AG10803 (cell line): ENCODE measurements at regions not wholly inside any gene's neighbourhood (a gene's known extent, or its start where the extent isn't known, plus 50 kb on each side); places are given as distances from the start of the nearest gene placed in this dataset.

Experiments
- DNase-seq: peaks from one replicate; pipeline ENCODE4 v3.0.0; 2010; ENCODE audit warnings: low read depth
- H3K4me3 ChIP-seq: 2 replicates; pipeline ENCODE4 v1.5.1; 2011; ENCODE audit warnings: mild to moderate bottlenecking, low read length, control low read depth
- TF ChIP-seq, protein P1 (sequence below): conservative IDR thresholded peaks from 2 replicates; pipeline ENCODE4 v1.5.1; 2011; ENCODE audit warnings: mild to moderate bottlenecking, low read length, control low read depth, inconsistent platforms

- TF ChIP-seq, protein P1, sequence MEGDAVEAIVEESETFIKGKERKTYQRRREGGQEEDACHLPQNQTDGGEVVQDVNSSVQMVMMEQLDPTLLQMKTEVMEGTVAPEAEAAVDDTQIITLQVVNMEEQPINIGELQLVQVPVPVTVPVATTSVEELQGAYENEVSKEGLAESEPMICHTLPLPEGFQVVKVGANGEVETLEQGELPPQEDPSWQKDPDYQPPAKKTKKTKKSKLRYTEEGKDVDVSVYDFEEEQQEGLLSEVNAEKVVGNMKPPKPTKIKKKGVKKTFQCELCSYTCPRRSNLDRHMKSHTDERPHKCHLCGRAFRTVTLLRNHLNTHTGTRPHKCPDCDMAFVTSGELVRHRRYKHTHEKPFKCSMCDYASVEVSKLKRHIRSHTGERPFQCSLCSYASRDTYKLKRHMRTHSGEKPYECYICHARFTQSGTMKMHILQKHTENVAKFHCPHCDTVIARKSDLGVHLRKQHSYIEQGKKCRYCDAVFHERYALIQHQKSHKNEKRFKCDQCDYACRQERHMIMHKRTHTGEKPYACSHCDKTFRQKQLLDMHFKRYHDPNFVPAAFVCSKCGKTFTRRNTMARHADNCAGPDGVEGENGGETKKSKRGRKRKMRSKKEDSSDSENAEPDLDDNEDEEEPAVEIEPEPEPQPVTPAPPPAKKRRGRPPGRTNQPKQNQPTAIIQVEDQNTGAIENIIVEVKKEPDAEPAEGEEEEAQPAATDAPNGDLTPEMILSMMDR, result no peak
- DNase-seq, result peak; percentile 54
- no peak overlapping the region for H3K4me3 ChIP-seq
Measured at GRCh38 chr17:71919186-71919585, 201.6 kb upstream of the SOX9 start.

- no peak for DNase-seq
- H3K4me3 ChIP-seq, result no peak overlapping the region
- TF ChIP-seq, protein P1, result no peak
Measured at GRCh38 chr17:71919896-71920295, 200.9 kb upstream of the SOX9 start.

DNA sequence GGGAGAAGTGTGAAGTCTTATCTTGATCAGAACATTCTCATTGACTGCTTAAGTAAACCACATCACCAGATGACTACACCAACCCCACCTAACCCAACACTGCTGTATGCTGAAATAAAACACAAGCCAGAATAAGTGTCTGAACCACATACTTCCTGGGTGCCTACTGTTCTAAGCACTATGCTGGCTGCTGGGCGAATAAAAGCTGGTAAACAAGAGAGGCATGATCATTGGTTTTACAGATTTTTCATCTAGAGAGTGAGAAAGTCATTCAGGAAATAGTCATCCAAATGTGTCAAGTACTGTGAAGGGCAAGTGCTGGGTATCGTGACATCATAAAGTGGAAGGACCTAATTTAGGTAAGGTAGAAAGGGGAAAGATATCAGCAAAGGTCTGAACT, 199.0 kb upstream of the SOX9 start:
- TF ChIP-seq, protein P1, result no peak
- DNase-seq, result peak; percentile 14
- H3K4me3 ChIP-seq, result no peak overlapping the region

GRCh38 chr17:71922439-71922838, 198.4 kb upstream of the SOX9 start:
- peak; percentile 82 for DNase-seq
- H3K4me3 ChIP-seq, result no peak overlapping the region
- TF ChIP-seq, protein P1, result no peak

GRCh38 chr17:71926746-71927398, 193.9 kb upstream of the SOX9 start:
- TF ChIP-seq, protein P1, result no peak

GRCh38 chr17:71933306-71933705, 187.5 kb upstream of the SOX9 start:
- H3K4me3 ChIP-seq, result no peak overlapping the region
- TF ChIP-seq, protein P1, result no peak
- peak; percentile 16 for DNase-seq

More at GRCh38 chr17:71926746-71927398, 193.9 kb upstream of the SOX9 start:
- H3K4me3 ChIP-seq, result no peak overlapping the region
- DNase-seq, result peak; percentile 18

DNA sequence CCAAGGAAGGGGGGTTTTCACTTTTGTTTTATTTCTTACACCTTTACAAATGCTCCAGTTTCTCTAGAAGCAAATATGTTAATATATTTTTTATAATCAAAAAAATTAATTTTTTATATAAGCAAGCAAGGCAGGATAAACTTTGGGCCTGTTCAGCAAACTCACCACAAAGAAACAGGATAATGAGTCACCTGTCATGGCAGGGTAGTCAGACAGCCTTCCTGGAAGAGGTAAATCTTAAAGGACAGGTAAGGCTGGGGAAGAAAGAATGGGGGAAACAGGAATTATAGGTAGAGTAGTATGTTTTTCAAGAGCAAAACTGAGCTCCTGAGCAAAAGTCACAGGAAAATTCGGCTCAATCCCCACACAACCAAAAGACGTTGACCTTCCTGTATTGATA, 186.3 kb upstream of the SOX9 start:
- TF ChIP-seq, protein P1, result no peak
- no peak overlapping the region for H3K4me3 ChIP-seq
- DNase-seq, result no peak
